Suprapubic skin (tissue), 4 donors: ENCODE measurements at regions not wholly inside any gene's neighbourhood (a gene's known extent, or its start where the extent isn't known, plus 50 kb on each side); places are given as distances from the start of the nearest gene placed in this dataset.

Experiments used
- EP300 ChIP-seq: sonication (generic); formaldehyde crosslinking; IDR thresholded peaks from one replicate; pipeline ENCODE4 v1.6.1; 2017; ENCODE audit warnings: antibody characterized with exemption
- POLR2A ChIP-seq, 2 donors: fragments of 450-650 bp; IDR thresholded peaks; one replicate each; pipeline ENCODE4 v1.6.1; 2017; ENCODE audit warnings: antibody characterized with exemption in 2 of 2, mild to moderate bottlenecking in 2 of 2, moderate library complexity in 2 of 2
- POLR2AphosphoS5 ChIP-seq, 3 donors: sonication (generic); formaldehyde crosslinking; IDR thresholded peaks; one replicate each; pipeline ENCODE4 v1.6.1; 2017; ENCODE audit warnings: antibody characterized with exemption in 3 of 3
- TF ChIP-seq, protein P1 (sequence below), 2 donors: fragments of 200-600 bp in 1 of 2; fragments of 450-650 bp in 1 of 2; sonication (generic) in 1 of 2; IDR thresholded peaks; one replicate each; pipeline ENCODE4 v1.5.1; 2016 to 2019; ENCODE audit warnings: antibody characterized with exemption in 2 of 2, mild to moderate bottlenecking in 1 of 2, moderate library complexity in 1 of 2

DNA sequence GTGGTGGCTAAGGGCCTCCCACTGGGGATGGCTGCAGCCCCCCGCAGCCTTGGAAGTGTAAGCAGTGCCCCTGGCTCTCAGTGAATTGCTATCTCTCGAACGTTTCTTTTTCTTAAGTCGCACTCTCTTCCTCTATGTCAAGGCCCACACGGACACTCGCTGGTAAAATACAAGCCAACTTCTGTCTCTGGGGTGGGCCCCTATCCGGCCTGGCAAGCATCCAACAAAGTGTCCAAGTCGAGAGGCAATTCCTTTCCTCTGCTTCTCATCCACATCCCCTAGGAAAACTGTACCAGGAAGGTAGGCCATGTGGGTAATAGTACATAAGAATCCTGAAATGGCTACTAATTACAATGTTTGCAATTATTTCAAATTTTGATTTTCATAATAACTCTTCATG is 194.9 kb upstream of the MGMT start:
- TF ChIP-seq, protein P1, sequence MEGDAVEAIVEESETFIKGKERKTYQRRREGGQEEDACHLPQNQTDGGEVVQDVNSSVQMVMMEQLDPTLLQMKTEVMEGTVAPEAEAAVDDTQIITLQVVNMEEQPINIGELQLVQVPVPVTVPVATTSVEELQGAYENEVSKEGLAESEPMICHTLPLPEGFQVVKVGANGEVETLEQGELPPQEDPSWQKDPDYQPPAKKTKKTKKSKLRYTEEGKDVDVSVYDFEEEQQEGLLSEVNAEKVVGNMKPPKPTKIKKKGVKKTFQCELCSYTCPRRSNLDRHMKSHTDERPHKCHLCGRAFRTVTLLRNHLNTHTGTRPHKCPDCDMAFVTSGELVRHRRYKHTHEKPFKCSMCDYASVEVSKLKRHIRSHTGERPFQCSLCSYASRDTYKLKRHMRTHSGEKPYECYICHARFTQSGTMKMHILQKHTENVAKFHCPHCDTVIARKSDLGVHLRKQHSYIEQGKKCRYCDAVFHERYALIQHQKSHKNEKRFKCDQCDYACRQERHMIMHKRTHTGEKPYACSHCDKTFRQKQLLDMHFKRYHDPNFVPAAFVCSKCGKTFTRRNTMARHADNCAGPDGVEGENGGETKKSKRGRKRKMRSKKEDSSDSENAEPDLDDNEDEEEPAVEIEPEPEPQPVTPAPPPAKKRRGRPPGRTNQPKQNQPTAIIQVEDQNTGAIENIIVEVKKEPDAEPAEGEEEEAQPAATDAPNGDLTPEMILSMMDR (IDR thresholded peaks at IDR 0.05) = no peak
- TF ChIP-seq POLR2A (IDR thresholded peaks at IDR 0.05) (no peak), POLR2AphosphoS5 (IDR thresholded peaks at IDR 0.05) (no peak), EP300 (no peak)
